ENCODE measurements at regions not wholly inside any gene's neighbourhood (a gene's known extent, or its start where the extent isn't known, plus 50 kb on each side); places are given as distances from the start of the nearest gene placed in this dataset.

DNA sequence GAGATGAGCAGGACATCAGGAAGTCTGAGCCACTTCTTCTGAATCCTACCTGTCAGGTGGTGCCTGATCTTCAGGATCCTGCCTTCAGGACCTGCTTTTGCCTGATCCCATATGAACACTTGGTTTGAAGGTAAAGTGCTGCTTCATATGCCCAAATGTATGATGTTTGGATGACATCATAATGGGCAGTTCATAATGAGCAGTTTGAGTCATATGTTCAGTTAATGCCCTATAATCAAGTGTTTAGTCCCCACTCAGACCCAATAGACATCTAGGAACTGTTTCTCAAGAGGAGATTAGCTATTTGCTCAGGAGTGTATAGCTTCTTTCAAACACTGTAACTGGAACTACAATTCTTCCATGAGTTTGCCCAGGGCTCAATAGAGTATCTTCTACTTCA is 58.8 kb downstream of the POLR1D start:
- no peak for ATAC-seq

DNA sequence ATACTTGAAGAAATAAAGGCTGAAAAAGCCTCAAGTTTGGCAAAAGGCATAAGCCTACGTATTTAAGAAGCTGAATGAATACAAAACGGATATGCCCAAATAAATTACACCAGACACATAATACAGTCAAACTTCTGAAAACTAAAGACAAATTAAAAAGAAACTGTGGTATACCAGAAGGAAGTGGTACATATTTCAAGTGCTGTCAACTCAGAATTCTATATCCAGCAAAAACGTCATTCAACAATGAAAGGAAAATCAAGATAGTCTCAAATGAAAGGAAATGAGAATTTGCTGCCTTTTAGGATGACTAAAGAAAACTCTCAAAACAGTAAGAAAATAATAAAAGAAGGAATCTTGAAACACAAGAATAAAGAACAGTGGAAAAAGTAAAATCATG is 69.5 kb downstream of the POLR1D start:
- Histone ChIP-seq H3K27ac (no peak overlapping the region), H3K4me3 (no peak overlapping the region), H3K36me3 (no peaks in the 10 kb centered on the region), H3K9me3 (peaks cover 0 to 59% (median 13%) of the 10 kb centered on the region in 11 donors), H3K4me1 (no peaks in the 10 kb centered on the region), H3K27me3 (no peaks in the 10 kb centered on the region)
- ATAC-seq (no peak), DNase-seq (no peak)
- TF ChIP-seq, protein P1, sequence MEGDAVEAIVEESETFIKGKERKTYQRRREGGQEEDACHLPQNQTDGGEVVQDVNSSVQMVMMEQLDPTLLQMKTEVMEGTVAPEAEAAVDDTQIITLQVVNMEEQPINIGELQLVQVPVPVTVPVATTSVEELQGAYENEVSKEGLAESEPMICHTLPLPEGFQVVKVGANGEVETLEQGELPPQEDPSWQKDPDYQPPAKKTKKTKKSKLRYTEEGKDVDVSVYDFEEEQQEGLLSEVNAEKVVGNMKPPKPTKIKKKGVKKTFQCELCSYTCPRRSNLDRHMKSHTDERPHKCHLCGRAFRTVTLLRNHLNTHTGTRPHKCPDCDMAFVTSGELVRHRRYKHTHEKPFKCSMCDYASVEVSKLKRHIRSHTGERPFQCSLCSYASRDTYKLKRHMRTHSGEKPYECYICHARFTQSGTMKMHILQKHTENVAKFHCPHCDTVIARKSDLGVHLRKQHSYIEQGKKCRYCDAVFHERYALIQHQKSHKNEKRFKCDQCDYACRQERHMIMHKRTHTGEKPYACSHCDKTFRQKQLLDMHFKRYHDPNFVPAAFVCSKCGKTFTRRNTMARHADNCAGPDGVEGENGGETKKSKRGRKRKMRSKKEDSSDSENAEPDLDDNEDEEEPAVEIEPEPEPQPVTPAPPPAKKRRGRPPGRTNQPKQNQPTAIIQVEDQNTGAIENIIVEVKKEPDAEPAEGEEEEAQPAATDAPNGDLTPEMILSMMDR (IDR thresholded peaks at IDR 0.05), result no peak
- intact Hi-C loops (cut with DNase I), result no loop called here
- WGBS, 2 donors, result 79 to 81% methylated on average over 3 of the region's 3 CpGs

More for the DNA sequence above, 58.8 kb downstream of the POLR1D start:
- TF ChIP-seq, protein P1 (IDR thresholded peaks at IDR 0.05), result no peak
- H3K27me3 ChIP-seq, result peaks cover 0 to 4% (median 0%) of the 10 kb centered on the region in 7 donors
- H3K27ac ChIP-seq, result no peak overlapping the region
- H3K4me1 ChIP-seq, result no peaks in the 10 kb centered on the region
- H3K4me3 ChIP-seq, result no peak overlapping the region
- intact Hi-C loops (cut with DNase I), result no loop called here
- DNase-seq, result no peak
- H3K36me3 ChIP-seq, result no peaks in the 10 kb centered on the region
- peaks cover 0 to 19% (median 0%) of the 10 kb centered on the region in 11 donors for H3K9me3 ChIP-seq

DNA sequence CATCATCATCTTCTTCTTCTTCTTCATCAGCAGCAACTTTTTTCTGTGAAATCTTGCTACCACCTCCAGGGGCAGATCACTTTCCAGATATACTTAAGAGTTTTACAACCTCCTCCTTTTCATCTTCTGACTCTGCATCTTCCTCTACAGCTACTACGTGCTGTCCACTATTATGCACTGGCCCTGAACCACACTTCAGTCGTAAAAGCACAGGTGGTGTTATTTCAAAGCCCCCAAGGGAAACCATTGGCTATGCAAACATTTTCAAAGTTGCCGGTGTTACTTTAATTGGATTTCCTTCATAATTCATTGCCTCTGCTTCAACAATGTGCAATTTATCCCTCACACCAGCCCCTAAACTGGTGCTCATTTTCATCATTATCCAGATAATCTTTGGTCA is 75.0 kb downstream of the POLR1D start:
- WGBS, 2 donors, result 50 to 77% methylated on average over 3 of the region's 3 CpGs
- no peak overlapping the region for H3K4me3 ChIP-seq
- H3K27ac ChIP-seq, result no peak overlapping the region
- intact Hi-C loops (cut with DNase I), result no loop called here
- ATAC-seq (no peak), DNase-seq (no peak)
- peaks cover 0 to 6% (median 0%) of the 10 kb centered on the region in 7 donors for H3K27me3 ChIP-seq
- H3K36me3 ChIP-seq, result no peaks in the 10 kb centered on the region
- H3K4me1 ChIP-seq, result no peaks in the 10 kb centered on the region
- peaks cover 0 to 25% (median 2%) of the 10 kb centered on the region in 11 donors for H3K9me3 ChIP-seq
- TF ChIP-seq, protein P1 (IDR thresholded peaks at IDR 0.05), result no peak

DNA sequence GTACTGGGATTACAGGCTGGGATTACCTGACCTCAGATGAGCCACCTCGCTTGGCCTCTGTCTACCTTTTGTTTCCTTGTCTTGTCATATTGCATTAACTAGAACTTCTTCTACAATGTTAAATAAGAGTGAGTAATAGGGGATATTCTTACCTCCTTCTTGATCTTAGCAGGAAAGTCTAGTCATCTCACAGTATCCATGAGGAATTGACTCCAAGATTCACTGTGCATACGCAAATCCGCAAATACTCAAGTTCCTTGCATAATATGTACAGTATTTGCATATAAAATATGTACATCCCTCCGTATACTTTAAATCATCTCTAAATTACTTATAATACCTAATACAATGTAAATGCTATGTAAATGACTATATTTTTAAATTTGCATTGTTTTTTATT is 78.3 kb downstream of the POLR1D start:
- TF ChIP-seq, protein P1 (IDR thresholded peaks at IDR 0.05), result no peak
- H3K27me3 ChIP-seq, result peaks cover 0 to 6% (median 0%) of the 10 kb centered on the region in 7 donors
- H3K4me3 ChIP-seq, result no peak overlapping the region
- no peaks in the 10 kb centered on the region for H3K4me1 ChIP-seq
- DNase-seq (no peak), ATAC-seq (no peak)
- 66 to 82% methylated on average over 4 of the region's 4 CpGs for WGBS, 2 donors
- no peak overlapping the region for H3K27ac ChIP-seq
- intact Hi-C loops (cut with DNase I), result no loop called here
- peaks cover 0 to 37% (median 8%) of the 10 kb centered on the region in 11 donors for H3K9me3 ChIP-seq
- no peaks in the 10 kb centered on the region for H3K36me3 ChIP-seq

Data from heart right ventricle (tissue), 16 donors.